Cardiac fibroblast (primary cell): ENCODE measurements at regions not wholly inside any gene's neighbourhood (a gene's known extent, or its start where the extent isn't known, plus 50 kb on each side); places are given as distances from the start of the nearest gene placed in this dataset.
A peak's percentile ranks its signal among the peaks of the same experiment; 100 is the strongest.

Experiments
- DNase-seq, 2 donors: peaks; one replicate each; pipeline versions ENCODE4 v3.0.0 to v3.0.0-alpha.2; 2010; ENCODE audit warnings: low read depth in 2 of 2
- H3K4me3 ChIP-seq, 2 donors: replicated peaks in 1 of 2; 1 replicate in 1 of 2; 2 replicates in 1 of 2; pipeline ENCODE4 v1.5.1; 2011; ENCODE audit warnings: low read depth in 2 of 2, low read length in 2 of 2, mild to moderate bottlenecking in 2 of 2, moderate library complexity in 1 of 2
- TF ChIP-seq, protein P1 (sequence below): IDR thresholded peaks from one replicate; pipeline ENCODE4 v1.5.1; 2011; ENCODE audit warnings: low read depth, mild to moderate bottlenecking, low read length, inconsistent platforms

DNA sequence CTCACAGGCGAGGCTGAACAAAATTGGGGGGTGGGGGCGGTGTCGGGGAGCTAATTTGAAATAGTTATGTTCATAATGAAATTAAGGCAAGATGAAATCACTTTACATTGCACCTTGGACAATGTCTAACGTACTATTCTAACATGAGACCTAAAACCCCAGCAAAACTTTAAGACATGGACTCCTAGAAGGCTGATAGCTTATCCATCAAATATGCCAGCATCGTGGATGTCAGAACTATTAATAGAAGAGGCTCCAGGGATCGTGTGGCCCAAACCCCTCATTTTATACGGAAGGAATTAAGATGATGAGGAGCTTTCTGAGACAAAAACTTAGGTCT, 279.6 kb downstream of the SOX9 start:
- no peak overlapping the region for H3K4me3 ChIP-seq
- TF ChIP-seq, protein P1, sequence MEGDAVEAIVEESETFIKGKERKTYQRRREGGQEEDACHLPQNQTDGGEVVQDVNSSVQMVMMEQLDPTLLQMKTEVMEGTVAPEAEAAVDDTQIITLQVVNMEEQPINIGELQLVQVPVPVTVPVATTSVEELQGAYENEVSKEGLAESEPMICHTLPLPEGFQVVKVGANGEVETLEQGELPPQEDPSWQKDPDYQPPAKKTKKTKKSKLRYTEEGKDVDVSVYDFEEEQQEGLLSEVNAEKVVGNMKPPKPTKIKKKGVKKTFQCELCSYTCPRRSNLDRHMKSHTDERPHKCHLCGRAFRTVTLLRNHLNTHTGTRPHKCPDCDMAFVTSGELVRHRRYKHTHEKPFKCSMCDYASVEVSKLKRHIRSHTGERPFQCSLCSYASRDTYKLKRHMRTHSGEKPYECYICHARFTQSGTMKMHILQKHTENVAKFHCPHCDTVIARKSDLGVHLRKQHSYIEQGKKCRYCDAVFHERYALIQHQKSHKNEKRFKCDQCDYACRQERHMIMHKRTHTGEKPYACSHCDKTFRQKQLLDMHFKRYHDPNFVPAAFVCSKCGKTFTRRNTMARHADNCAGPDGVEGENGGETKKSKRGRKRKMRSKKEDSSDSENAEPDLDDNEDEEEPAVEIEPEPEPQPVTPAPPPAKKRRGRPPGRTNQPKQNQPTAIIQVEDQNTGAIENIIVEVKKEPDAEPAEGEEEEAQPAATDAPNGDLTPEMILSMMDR = no peak

GRCh38 chr17:72400863-72401262, 280.0 kb downstream of the SOX9 start:
- no peak for DNase-seq
- TF ChIP-seq, protein P1 = no peak
- no peak overlapping the region for H3K4me3 ChIP-seq

More for the DNA sequence above, 279.6 kb downstream of the SOX9 start:
- DNase-seq = no peak

GRCh38 chr17:72401883-72402726, 281.3 kb downstream of the SOX9 start:
- DNase-seq = no peak
- no peak overlapping the region for H3K4me3 ChIP-seq
- TF ChIP-seq, protein P1 = no peak

DNA sequence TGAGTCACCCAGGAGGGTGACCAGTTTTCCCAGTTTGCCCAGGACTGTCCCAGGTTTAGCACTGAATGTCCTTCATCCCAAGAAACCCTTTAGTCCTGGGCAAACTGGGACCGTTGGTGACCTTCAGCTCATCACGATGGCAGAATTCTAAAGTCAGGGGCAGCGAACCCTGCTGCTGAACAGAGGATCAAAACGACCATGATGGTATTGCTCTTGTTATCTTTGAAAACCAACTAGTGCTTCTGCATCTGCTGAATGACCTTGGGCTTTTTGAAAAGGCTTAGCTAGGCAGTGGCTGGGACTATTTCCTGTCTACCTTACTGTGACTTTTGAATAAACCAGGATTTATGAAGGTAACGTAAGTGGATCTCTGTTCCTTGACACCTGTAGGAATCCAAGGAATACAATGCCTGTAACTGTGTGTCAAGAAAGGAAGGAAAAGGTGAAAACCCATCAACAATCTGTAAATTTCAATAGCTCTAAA, 281.9 kb downstream of the SOX9 start:
- TF ChIP-seq, protein P1 = no peak
- DNase-seq = no peak
- no peak overlapping the region for H3K4me3 ChIP-seq

DNA sequence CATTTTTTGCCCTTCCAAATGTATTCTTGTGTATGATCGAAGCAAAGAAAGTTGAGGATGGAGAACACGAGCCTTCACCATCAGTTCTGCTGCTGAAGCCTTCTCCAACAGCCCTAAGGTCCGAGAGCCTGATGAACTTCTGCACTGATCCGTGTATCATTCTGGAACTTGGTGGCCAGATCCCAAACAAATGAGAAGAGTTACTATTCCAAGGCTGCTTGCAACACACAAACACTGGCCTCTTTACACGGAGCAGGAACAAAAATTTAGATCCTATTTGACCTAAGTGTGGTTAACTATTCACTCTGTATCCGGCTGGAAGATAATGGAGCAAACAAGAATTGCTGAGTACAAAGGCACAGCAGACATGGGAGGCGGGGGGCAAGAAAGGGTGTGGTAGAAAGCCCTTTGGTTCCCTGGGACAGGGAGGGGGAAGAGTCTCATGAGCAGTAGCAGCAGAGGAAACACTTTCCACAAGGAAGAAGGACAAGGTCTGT, 282.9 kb downstream of the SOX9 start:
- TF ChIP-seq, protein P1 = no peak
- no peak for DNase-seq
- no peak overlapping the region for H3K4me3 ChIP-seq

DNA sequence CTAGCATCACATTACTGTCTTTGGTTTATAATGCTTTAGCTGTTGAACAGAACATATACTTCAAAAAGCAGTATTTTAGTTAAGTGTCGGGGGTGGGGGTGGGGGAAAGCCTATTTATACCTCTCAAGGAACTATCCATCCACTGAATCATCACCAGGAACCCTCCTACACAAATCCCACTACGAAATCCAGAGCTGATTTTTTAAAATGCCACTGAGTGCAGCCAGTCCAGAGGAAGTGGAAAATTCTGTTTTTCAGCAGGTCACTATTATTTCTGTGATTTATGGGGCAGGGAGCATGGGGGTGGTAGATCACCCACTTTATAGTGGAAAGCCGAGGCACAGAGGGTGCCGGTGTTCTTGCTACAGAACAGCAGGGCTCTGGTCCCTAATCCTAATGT, 284.1 kb downstream of the SOX9 start:
- TF ChIP-seq, protein P1 = no peak
- no peak overlapping the region for H3K4me3 ChIP-seq
- DNase-seq = peak; percentile 46 to 47
